H1 (cell line): ENCODE measurements at regions not wholly inside any gene's neighbourhood (a gene's known extent, or its start where the extent isn't known, plus 50 kb on each side); places are given as distances from the start of the nearest gene placed in this dataset.

Experiments used
- CTCF ChIA-PET: fragments of 300-600 bp; sonication (Branson Sonifier 250); formaldehyde crosslinking; loops from one replicate; lab custom pipeline; 2021; ENCODE audit not compliant: partially characterized antibody; lab: Charles Lee
- POLR2A ChIA-PET: fragments of 300-600 bp; sonication (Branson Sonifier 250); formaldehyde crosslinking; loops from one replicate; lab custom pipeline; 2021; ENCODE audit warnings: inconsistent platforms; ENCODE audit not compliant: partially characterized antibody; lab: Charles Lee
- DNase-seq, 2 experiments: peaks; one replicate each; pipeline versions ENCODE4 v3.0.0 to v3.0.0-alpha.2; 2010 to 2022; ENCODE audit warnings: low spot score in 2 of 2, low read depth in 1 of 2, mixed read lengths in 1 of 2
- FAIRE-seq: peaks from 2 replicates; lab custom pipeline; 2011; peaks lifted over from hg19 to GRCh38; lab: Jason Lieb, UNC
- H2AFZ ChIP-seq: 2 replicates; pipeline ENCODE4 v1.8.1; 2012; ENCODE audit warnings: low read length, inconsistent platforms
- H2AK5ac ChIP-seq: 2 replicates; pipeline ENCODE4 v1.6.1; 2013; ENCODE audit warnings: low read depth, low read length
- H2BK120ac ChIP-seq: replicated peaks from 2 replicates; pipeline ENCODE3; 2013; ENCODE audit warnings: low read depth, low read length, inconsistent platforms
- H2BK12ac ChIP-seq: 2 replicates; pipeline ENCODE4 v1.6.1; 2013; ENCODE audit warnings: low read depth, low read length
- H2BK15ac ChIP-seq: 2 replicates; pipeline ENCODE4 v1.6.1; 2013; ENCODE audit warnings: low read length
- H2BK20ac ChIP-seq: 2 replicates; pipeline ENCODE4 v1.6.1; 2013; ENCODE audit warnings: low read length
- H2BK5ac ChIP-seq: 2 replicates; pipeline ENCODE4 v1.6.1; 2013; ENCODE audit warnings: low read depth, low read length
- H3K14ac ChIP-seq: 2 replicates; pipeline ENCODE4 v1.6.1; 2013; ENCODE audit warnings: inconsistent platforms; ENCODE audit not compliant: insufficient read length
- H3K18ac ChIP-seq: 2 replicates; pipeline ENCODE4 v1.6.1; 2013; ENCODE audit warnings: low read length; ENCODE audit errors: extremely low read depth
- H3K23ac ChIP-seq: 2 replicates; pipeline ENCODE4 v1.6.1; 2013; ENCODE audit warnings: inconsistent platforms; ENCODE audit not compliant: insufficient read length
- H3K23me2 ChIP-seq: 2 replicates; pipeline ENCODE4 v1.6.1; 2013; ENCODE audit warnings: low read depth, low read length
- H3K27ac ChIP-seq: 2 replicates; pipeline ENCODE4 v1.6.1; 2011; ENCODE audit warnings: low read depth, low read length, inconsistent platforms
- H3K27me3 ChIP-seq, 4 experiments: replicated peaks in 1 of 4; 1 replicate in 1 of 4; 2 replicates in 3 of 4; pipeline versions ENCODE4 v1.6.1 to v1.8.1; 2011 to 2013; ENCODE audit warnings: low read length in 3 of 4, mild to moderate bottlenecking in 3 of 4, inconsistent platforms in 2 of 4, mixed read lengths in 2 of 4, moderate library complexity in 1 of 4; ENCODE audit not compliant: control insufficient read depth in 3 of 4, insufficient read depth in 3 of 4; ENCODE audit errors: extremely low read depth in 1 of 4
- H3K36me3 ChIP-seq, 4 experiments: 2 replicates each; pipeline versions ENCODE4 v1.6.1 to v1.8.1; 2011 to 2013; ENCODE audit warnings: mild to moderate bottlenecking in 4 of 4, low read length in 3 of 4, moderate library complexity in 2 of 4, control low read depth in 1 of 4, inconsistent platforms in 1 of 4; ENCODE audit not compliant: insufficient read depth in 4 of 4, control insufficient read depth in 2 of 4
- H3K4ac ChIP-seq: replicated peaks from 2 replicates; pipeline ENCODE3; 2013; ENCODE audit warnings: low read length, low read depth, mixed read lengths, inconsistent platforms; ENCODE audit not compliant: insufficient read length
- H3K4me1 ChIP-seq, 4 experiments: replicated peaks in 1 of 4; 1 replicate in 1 of 4; 2 replicates in 3 of 4; pipeline versions ENCODE4 v1.6.1 to v1.8.1; 2011 to 2013; ENCODE audit warnings: low read length in 3 of 4, inconsistent platforms in 2 of 4, mixed read lengths in 1 of 4; ENCODE audit not compliant: insufficient read depth in 4 of 4, control insufficient read depth in 3 of 4
- H3K4me2 ChIP-seq, 2 experiments: 2 replicates each; pipeline versions ENCODE4 v1.6.1 to v1.8.1; 2011 to 2013; ENCODE audit warnings: low read depth in 2 of 2, low read length in 2 of 2, control low read depth in 1 of 2, inconsistent platforms in 1 of 2, mild to moderate bottlenecking in 1 of 2; ENCODE audit not compliant: insufficient read depth in 1 of 2
- H3K4me3 ChIP-seq, 4 experiments: fragments of 200-600, 300-600 bp in 1 of 4; sonication (generic), shearing (Covaris generic), sonication (Bioruptor Twin) in 1 of 4; 2 replicates each; pipeline versions ENCODE4 v1.5.1 to v1.8.1; 2011 to 2016; ENCODE audit warnings: low read length in 4 of 4, low read depth in 3 of 4, control low read depth in 2 of 4, inconsistent platforms in 2 of 4, mild to moderate bottlenecking in 2 of 4, mixed read lengths in 1 of 4, moderate library complexity in 1 of 4; ENCODE audit not compliant: insufficient read depth in 2 of 4; ENCODE audit errors: extremely low read depth in 1 of 4
- H3K56ac ChIP-seq: replicated peaks from 2 replicates; pipeline ENCODE3; 2013; ENCODE audit warnings: low read depth, mild to moderate bottlenecking, mixed read lengths, low read length, inconsistent platforms; ENCODE audit not compliant: insufficient read length
- H3K79me1 ChIP-seq: 2 replicates; pipeline ENCODE4 v1.6.1; 2013; ENCODE audit warnings: low read depth, low read length, control low read depth
- H3K79me2 ChIP-seq, 2 experiments: 2 replicates each; pipeline versions ENCODE4 v1.6.1 to v1.8.1; 2012 to 2013; ENCODE audit warnings: low read length in 2 of 2, mild to moderate bottlenecking in 2 of 2, inconsistent platforms in 1 of 2; ENCODE audit not compliant: insufficient read depth in 2 of 2, control insufficient read depth in 1 of 2
- H3K9ac ChIP-seq, 4 experiments: replicated peaks in 1 of 4; 1 replicate in 1 of 4; 2 replicates in 3 of 4; pipeline versions ENCODE4 v1.6.1 to v1.8.1; 2011 to 2013; ENCODE audit warnings: low read depth in 3 of 4, low read length in 3 of 4, control low read depth in 2 of 4, mild to moderate bottlenecking in 2 of 4, moderate library complexity in 2 of 4, inconsistent platforms in 1 of 4; ENCODE audit errors: extremely low read depth in 1 of 4
- H3K9me3 ChIP-seq, 2 experiments: 2 replicates each; pipeline versions ENCODE4 v1.6.1 to v1.8.1; 2012 to 2013; ENCODE audit warnings: mild to moderate bottlenecking in 2 of 2, moderate library complexity in 2 of 2, control low read depth in 1 of 2, inconsistent platforms in 1 of 2, low read depth in 1 of 2, low read length in 1 of 2, mixed read lengths in 1 of 2; ENCODE audit not compliant: insufficient read depth in 2 of 2
- H4K20me1 ChIP-seq, 2 experiments: replicated peaks in 1 of 2; 2 replicates each; pipeline versions ENCODE3 to v1.8.1; 2011 to 2013; ENCODE audit warnings: inconsistent platforms in 2 of 2, low read length in 2 of 2, mild to moderate bottlenecking in 1 of 2; ENCODE audit not compliant: insufficient read depth in 2 of 2, control insufficient read depth in 1 of 2
- H4K5ac ChIP-seq: 2 replicates; pipeline ENCODE4 v1.6.1; 2013; ENCODE audit warnings: low read length, low read depth, mixed read lengths, inconsistent platforms; ENCODE audit not compliant: insufficient read length
- H4K8ac ChIP-seq: 2 replicates; pipeline ENCODE4 v1.8.0; 2013; ENCODE audit warnings: mild to moderate bottlenecking, moderate library complexity, low read length, inconsistent platforms; ENCODE audit not compliant: insufficient read depth; ENCODE audit errors: extremely low read depth
- H4K91ac ChIP-seq: replicated peaks from 2 replicates; pipeline ENCODE3; 2013; ENCODE audit warnings: low read length, mixed read lengths, inconsistent platforms; ENCODE audit not compliant: insufficient read length
- ASH2L ChIP-seq: fragments of 200-600, 300-600 bp; sonication (generic); IDR thresholded peaks from one replicate; pipeline ENCODE4 v1.7.1; 2017; ENCODE audit warnings: low read length
- CBX8 ChIP-seq: fragments of 300-800, 300-1000 bp; sonication (generic); IDR thresholded peaks from 2 replicates; pipeline ENCODE4 v1.7.1; 2016; ENCODE audit warnings: low read depth, low read length, borderline replicate concordance
- CEBPB ChIP-seq: IDR thresholded peaks from 2 replicates; pipeline ENCODE4 v1.6.1; 2012; ENCODE audit warnings: low read depth, low read length
- GABPA ChIP-seq: IDR thresholded peaks from 2 replicates; pipeline ENCODE4 v1.6.1; 2011; ENCODE audit warnings: mild to moderate bottlenecking, low read length, moderate library complexity, borderline replicate concordance; ENCODE audit not compliant: insufficient read depth
- HDAC2 ChIP-seq, 2 experiments: fragments of 300-600 bp in 1 of 2; sonication (generic) in 1 of 2; IDR thresholded peaks; 2 replicates each; pipeline ENCODE4 v1.6.1; 2011 to 2012; ENCODE audit warnings: low read depth in 2 of 2, low read length in 2 of 2, mild to moderate bottlenecking in 2 of 2, moderate library complexity in 2 of 2, borderline replicate concordance in 1 of 2, inconsistent platforms in 1 of 2
- KDM1A ChIP-seq: fragments of 200-600, 300-600 bp; sonication (generic); IDR thresholded peaks from 2 replicates; pipeline ENCODE4 v1.7.1; 2016; ENCODE audit warnings: mild to moderate bottlenecking, low read length, borderline replicate concordance
- KDM4A ChIP-seq: IDR thresholded peaks from one replicate; pipeline ENCODE4 v1.7.1; 2012; ENCODE audit warnings: low read depth, mild to moderate bottlenecking, moderate library complexity, low read length, inconsistent platforms; ENCODE audit not compliant: severe bottlenecking
- MAFK ChIP-seq: IDR thresholded peaks from 2 replicates; pipeline ENCODE4 v1.6.1; 2012; ENCODE audit warnings: low read depth, mild to moderate bottlenecking, improper control_type of control experiment, low read length
- NRF1 ChIP-seq: IDR thresholded peaks from 2 replicates; pipeline ENCODE4 v1.6.1; 2011; ENCODE audit warnings: mild to moderate bottlenecking, low read depth, low read length, improper control_type of control experiment
- POLR2A ChIP-seq, 2 experiments: IDR thresholded peaks; 1 replicate in 1 of 2; 2 replicates in 1 of 2; pipeline ENCODE4 v1.6.1; 2011; ENCODE audit warnings: low read depth in 2 of 2, low read length in 2 of 2, mild to moderate bottlenecking in 2 of 2; ENCODE audit errors: control extremely low read depth in 1 of 2
- POLR2AphosphoS5 ChIP-seq: IDR thresholded peaks from 2 replicates; pipeline ENCODE4 v1.6.1; 2011; ENCODE audit warnings: low read depth, low read length
- RFX5 ChIP-seq: IDR thresholded peaks from 2 replicates; pipeline ENCODE4 v1.6.1; 2011; ENCODE audit warnings: low read depth, low read length, improper control_type of control experiment, borderline replicate concordance
- TEAD4 ChIP-seq: IDR thresholded peaks from 2 replicates; pipeline ENCODE4 v1.6.1; 2012; ENCODE audit warnings: low read depth, low read length, inconsistent platforms, mixed read lengths
- YY1 ChIP-seq: IDR thresholded peaks from 2 replicates; pipeline ENCODE4 v1.6.1; 2011; ENCODE audit warnings: low read depth, mild to moderate bottlenecking, low read length
- WGBS, 2 experiments: shearing (Covaris generic) in 1 of 2; methylation state at CpG; one replicate each; pipeline versions ENCODE4 v1.1.6 to v1.1.7; 2013 to 2015; ENCODE audit warnings: low lambda C conversion rate in 2 of 2, mixed read lengths in 2 of 2, inconsistent platforms in 1 of 2, low coverage in 1 of 2, missing lambda C conversion rate in 1 of 2; ENCODE audit not compliant: insufficient replicate concordance in 2 of 2, insufficient coverage in 1 of 2, insufficient read length in 1 of 2; ENCODE audit errors: extremely low coverage in 1 of 2, missing lambda C conversion rate in 1 of 2; 5-methylcytosine and 5-hydroxymethylcytosine counted together
- TF ChIP-seq, protein P1 (sequence below): IDR thresholded peaks from 2 replicates; pipeline ENCODE4 v1.6.1; 2012; ENCODE audit warnings: inconsistent platforms

- no peak overlapping the region for H2BK20ac ChIP-seq
- no peak overlapping the region for H2BK120ac ChIP-seq
- H3K56ac ChIP-seq, result no peak overlapping the region
- H3K4me1 ChIP-seq, result no peaks in the 10 kb centered on the region
- no peak overlapping the region for H2BK15ac ChIP-seq
- H2AK5ac ChIP-seq, result no peak overlapping the region
- TF ChIP-seq ASH2L (no peak), NRF1 (no peak), MAFK (no peak), CBX8 (no peak), KDM1A (no peak), KDM4A (no peak), CEBPB (no peak), POLR2A (IDR thresholded peaks at IDR 0.05; ENCODE audit: control extremely low read depth in 1 of 2, low read depth in 2 of 2, low read length in 2 of 2) (no peak), TEAD4 (no peak), RFX5 (no peak), GABPA (no peak), HDAC2 (IDR thresholded peaks at IDR 0.05; ENCODE audit: borderline replicate concordance in 1 of 2, low read depth in 2 of 2, low read length in 2 of 2) (no peak), YY1 (no peak), POLR2AphosphoS5 (no peak)
- TF ChIP-seq, protein P1, sequence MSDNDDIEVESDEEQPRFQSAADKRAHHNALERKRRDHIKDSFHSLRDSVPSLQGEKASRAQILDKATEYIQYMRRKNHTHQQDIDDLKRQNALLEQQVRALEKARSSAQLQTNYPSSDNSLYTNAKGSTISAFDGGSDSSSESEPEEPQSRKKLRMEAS, result no peak
- no peak for FAIRE-seq
- no peak overlapping the region for H4K5ac ChIP-seq
- no peaks in the 10 kb centered on the region; the same call in 1 of the 2 replicates for H3K23me2 ChIP-seq
- no peak overlapping the region for H3K4me2 ChIP-seq
- no peak overlapping the region for H3K4me3 ChIP-seq
- peaks cover 0 to 7% (median 3%) of the 10 kb centered on the region in 4 experiments; a peak in 4 of 8 replicates for H3K36me3 ChIP-seq
- ChIA-PET POLR2A (interaction anchor here (0.7 to 2.0 kb wide), 2 partner anchors 9 to 50 kb away, joined by 3 to 4 read pairs; no protein-coding TSS in a partner anchor), CTCF (interaction anchor here (0.5 to 1.7 kb wide), 4 partner anchors 10 to 915 kb away, joined by 3 to 10 read pairs (median 4); no protein-coding TSS in a partner anchor)
- no peak overlapping the region for H4K8ac ChIP-seq
- H2BK5ac ChIP-seq, result peak overlapping the region; percentile 60; the same call in 1 of the 2 replicates
- 93% methylated on average over 10 of the region's 10 CpGs; no CpG with 5 or more reads in 1 of the 2 experiments for WGBS, 2 experiments
- no peaks in the 10 kb centered on the region for H3K9me3 ChIP-seq
- H3K23ac ChIP-seq, result no peak overlapping the region
- no peak overlapping the region; a peak in 2 of 7 replicates for H3K9ac ChIP-seq
- no peak overlapping the region for H3K4ac ChIP-seq
- H4K91ac ChIP-seq, result no peak overlapping the region
- DNase-seq, result no peak
- H4K20me1 ChIP-seq, result peaks cover 8 to 18% of the 10 kb centered on the region in 2 experiments
- H3K18ac ChIP-seq, result no peak overlapping the region
- H2AFZ ChIP-seq, result no peak overlapping the region
- H3K14ac ChIP-seq, result no peak overlapping the region
- H3K27ac ChIP-seq, result no peak overlapping the region
- 0 out of 2 replicates have a peak overlapping the region, but pooled peaks have one; percentile 9 for H2BK12ac ChIP-seq
- peaks cover 0 to 19% of the 10 kb centered on the region in 2 experiments; a peak in 1 of 4 replicates for H3K79me2 ChIP-seq
- no peaks in the 10 kb centered on the region for H3K27me3 ChIP-seq
- H3K79me1 ChIP-seq, result peaks cover 24% of the 10 kb centered on the region
Measured at GRCh38 chr2:120810639-120811038, 75.0 kb downstream of the GLI2 start.
